ENCODE measurements at regions not wholly inside any gene's neighbourhood (a gene's known extent, or its start where the extent isn't known, plus 50 kb on each side); places are given as distances from the start of the nearest gene placed in this dataset.

GRCh38 chr2:31674446-31674845, 93.7 kb upstream of the SRD5A2 start:
- no peak for DNase-seq
- in situ Hi-C loops (cut with MboI; ENCODE audit: low pct_ligation_motif_present in 1 of 4, low pct_unique_long_range_greater_than_20kb in 1 of 4, low sequenced_read_pairs in 3 of 4) (no loop called here), intact Hi-C loops (cut with DNase I; ENCODE audit: low total_unique reads) (no loop called here)
- peaks cover 11 to 13% of the 10 kb centered on the region in 2 donors for H3K9me3 ChIP-seq
- TF ChIP-seq CTCF (IDR thresholded peaks at IDR 0.05), result no peak
- no peak for TF ChIP-seq POLR2AphosphoS5 (IDR thresholded peaks at IDR 0.05)
- TF ChIP-seq EP300 (IDR thresholded peaks at IDR 0.05; ENCODE audit: low read depth), result no peak
- TF ChIP-seq POLR2A (IDR thresholded peaks at IDR 0.05), result no peak
- no peaks in the 10 kb centered on the region for H3K4me1 ChIP-seq
- H3K27me3 ChIP-seq, result no peaks in the 10 kb centered on the region
- WGBS, 2 donors (ENCODE audit: low coverage in 1 of 2), result 84 to 100% methylated on average over 1 to 2 of the region's 2 CpGs
- no peak overlapping the region for H3K4me3 ChIP-seq
- H3K36me3 ChIP-seq, result no peaks in the 10 kb centered on the region
- H3K27ac ChIP-seq, result no peak overlapping the region

GRCh38 chr2:31666878-31667277, 86.1 kb upstream of the SRD5A2 start:
- WGBS, 2 donors (ENCODE audit: low coverage in 1 of 2), result 38% methylated on average over 1 of the region's 1 CpG; no CpG with 5 or more reads in 1 of the 2 donors
- DNase-seq, result no peak
- no peak overlapping the region for H3K4me3 ChIP-seq
- no peaks in the 10 kb centered on the region for H3K9me3 ChIP-seq
- no peaks in the 10 kb centered on the region for H3K27me3 ChIP-seq
- in situ Hi-C loops (cut with MboI; ENCODE audit: low pct_ligation_motif_present in 1 of 4, low pct_unique_long_range_greater_than_20kb in 1 of 4, low sequenced_read_pairs in 3 of 4) (no loop called here), intact Hi-C loops (cut with DNase I; ENCODE audit: low total_unique reads) (no loop called here)
- no peaks in the 10 kb centered on the region for H3K36me3 ChIP-seq
- H3K27ac ChIP-seq, result no peak overlapping the region
- no peak for TF ChIP-seq POLR2AphosphoS5 (IDR thresholded peaks at IDR 0.05)
- TF ChIP-seq EP300 (IDR thresholded peaks at IDR 0.05; ENCODE audit: low read depth), result no peak
- TF ChIP-seq POLR2A (IDR thresholded peaks at IDR 0.05), result no peak
- no peak for TF ChIP-seq CTCF (IDR thresholded peaks at IDR 0.05)
- no peaks in the 10 kb centered on the region for H3K4me1 ChIP-seq

- WGBS, 2 donors (ENCODE audit: low coverage in 1 of 2), result 67 to 78% methylated on average over 2 of the region's 2 CpGs
- Histone ChIP-seq H3K27ac (no peak overlapping the region), H3K27me3 (no peaks in the 10 kb centered on the region), H3K36me3 (no peaks in the 10 kb centered on the region), H3K4me1 (no peaks in the 10 kb centered on the region), H3K4me3 (no peak overlapping the region), H3K9me3 (no peaks in the 10 kb centered on the region)
- in situ Hi-C loops (cut with MboI; ENCODE audit: low pct_ligation_motif_present in 1 of 4, low pct_unique_long_range_greater_than_20kb in 1 of 4, low sequenced_read_pairs in 3 of 4) (no loop called here), intact Hi-C loops (cut with DNase I; ENCODE audit: low total_unique reads) (no loop called here)
- TF ChIP-seq CTCF (IDR thresholded peaks at IDR 0.05) (no peak), EP300 (IDR thresholded peaks at IDR 0.05; ENCODE audit: low read depth) (no peak), POLR2AphosphoS5 (IDR thresholded peaks at IDR 0.05) (no peak), POLR2A (IDR thresholded peaks at IDR 0.05) (no peak)
- DNase-seq, result no peak
Observed at GRCh38 chr2:31664949-31665724, 84.4 kb upstream of the SRD5A2 start.

GRCh38 chr2:31660812-31661335, 80.1 kb upstream of the SRD5A2 start:
- WGBS, 2 donors (ENCODE audit: low coverage in 1 of 2), result 57% methylated on average over 2 of the region's 2 CpGs; no CpG with 5 or more reads in 1 of the 2 donors
- no peaks in the 10 kb centered on the region for H3K9me3 ChIP-seq

More at GRCh38 chr2:31660812-31661335, 80.1 kb upstream of the SRD5A2 start:
- Histone ChIP-seq H3K4me3 (no peak overlapping the region), H3K36me3 (no peaks in the 10 kb centered on the region), H3K27ac (no peak overlapping the region), H3K27me3 (no peaks in the 10 kb centered on the region), H3K4me1 (no peaks in the 10 kb centered on the region)
- in situ Hi-C loops (cut with MboI; ENCODE audit: low pct_ligation_motif_present in 1 of 4, low pct_unique_long_range_greater_than_20kb in 1 of 4, low sequenced_read_pairs in 3 of 4) (no loop called here), intact Hi-C loops (cut with DNase I; ENCODE audit: low total_unique reads) (no loop called here)
- no peak for DNase-seq
- TF ChIP-seq POLR2AphosphoS5 (IDR thresholded peaks at IDR 0.05), result no peak
- TF ChIP-seq POLR2A (IDR thresholded peaks at IDR 0.05), result no peak
- TF ChIP-seq CTCF (IDR thresholded peaks at IDR 0.05), result no peak
- no peak for TF ChIP-seq EP300 (IDR thresholded peaks at IDR 0.05; ENCODE audit: low read depth)

All from transverse colon (tissue), 4 donors.